ENCODE measurements at regions not wholly inside any gene's neighbourhood (a gene's known extent, or its start where the extent isn't known, plus 50 kb on each side); places are given as distances from the start of the nearest gene placed in this dataset.

GRCh38 chr5:33334829-33335228 lies 105.9 kb upstream of the TARS1 start:
- no peak for DNase-seq

- DNase-seq: no peak
These were observed 103.7 kb upstream of the TARS1 start for GRCh38 chr5:33336891-33337636.

- no peak for DNase-seq
These were observed 103.2 kb upstream of the TARS1 start for GRCh38 chr5:33337637-33337992.

- no peak for DNase-seq
These were observed 102.2 kb upstream of the TARS1 start for GRCh38 chr5:33338336-33339110.

- no peak for DNase-seq
These were observed 101.4 kb upstream of the TARS1 start for GRCh38 chr5:33339413-33339812.

DNA sequence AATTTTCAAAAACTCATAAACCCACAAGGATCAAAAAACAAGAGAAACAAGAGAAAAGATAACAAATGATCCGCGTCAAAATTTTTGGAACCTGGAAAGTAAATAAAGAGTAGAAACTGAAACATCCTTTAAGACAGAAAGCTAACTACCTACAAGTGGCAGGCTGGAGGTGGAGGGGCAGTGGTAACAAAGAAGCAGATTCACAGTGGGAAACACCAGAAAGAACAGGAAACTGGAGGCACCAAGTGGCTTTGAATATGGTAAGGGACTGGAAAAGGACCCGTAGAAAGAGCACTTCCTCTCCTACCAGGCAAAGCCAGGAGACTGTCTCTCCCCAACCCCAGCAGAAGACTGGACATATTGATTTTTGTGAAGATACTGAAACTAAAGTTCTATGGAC lies 100.6 kb upstream of the TARS1 start:
- no peak for DNase-seq

- no peak for DNase-seq
These were observed 99.4 kb upstream of the TARS1 start for GRCh38 chr5:33341351-33341750.

GRCh38 chr5:33343676-33344327 lies 97.0 kb upstream of the TARS1 start:
- DNase-seq: no peak

GRCh38 chr5:33346534-33346933 lies 94.2 kb upstream of the TARS1 start:
- no peak for DNase-seq

GRCh38 chr5:33361781-33362180 lies 79.0 kb upstream of the TARS1 start:
- DNase-seq: no peak

GRCh38 chr5:33362915-33363314 lies 77.8 kb upstream of the TARS1 start:
- no peak for DNase-seq

GRCh38 chr5:33363537-33363936 lies 77.2 kb upstream of the TARS1 start:
- DNase-seq: no peak

GRCh38 chr5:33364406-33364805 lies 76.4 kb upstream of the TARS1 start:
- DNase-seq: no peak

- no peak for DNase-seq
These were observed 73.3 kb upstream of the TARS1 start for GRCh38 chr5:33367416-33367815.

GRCh38 chr5:33369485-33370465 lies 71.0 kb upstream of the TARS1 start:
- no peak for DNase-seq

DNA sequence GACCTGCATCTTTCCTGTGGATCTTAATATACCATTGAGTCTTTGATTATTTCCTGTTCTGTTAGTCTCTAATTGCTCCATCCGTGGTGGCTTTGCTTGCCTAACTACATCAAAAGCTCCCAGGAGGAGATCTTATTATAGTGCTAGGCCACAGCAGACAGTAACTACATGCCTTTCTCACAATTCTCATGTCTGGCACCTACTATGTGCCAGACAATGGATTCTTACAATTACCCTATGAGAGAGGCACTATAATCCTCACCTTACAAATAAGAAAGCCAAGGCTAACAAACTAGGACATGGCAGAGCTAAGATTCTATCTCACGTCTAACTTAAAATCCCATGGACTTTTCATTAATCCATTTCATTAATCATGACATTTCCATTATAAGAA lies 70.3 kb upstream of the TARS1 start:
- DNase-seq: no peak

DNA sequence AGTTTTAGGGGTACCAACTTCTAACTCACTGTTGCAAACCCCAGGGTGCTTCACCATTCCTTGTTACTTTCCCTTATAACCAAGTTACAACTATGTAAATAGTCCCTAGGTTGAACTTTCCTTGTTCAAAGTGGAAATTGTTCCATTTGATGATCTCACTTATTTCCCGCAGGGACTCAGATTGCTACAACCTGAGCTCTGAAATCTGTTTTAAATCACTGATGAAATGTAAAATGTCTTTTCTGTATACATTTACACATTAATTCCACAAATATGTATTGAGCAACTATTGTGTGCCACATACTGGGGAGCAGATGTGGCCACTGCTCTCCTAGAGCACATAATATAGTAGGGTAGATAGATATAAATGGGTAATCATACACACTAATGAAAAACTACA lies 69.1 kb upstream of the TARS1 start:
- DNase-seq: no peak

- DNase-seq: no peak
These were observed 67.9 kb upstream of the TARS1 start for GRCh38 chr5:33372721-33373472.

DNA sequence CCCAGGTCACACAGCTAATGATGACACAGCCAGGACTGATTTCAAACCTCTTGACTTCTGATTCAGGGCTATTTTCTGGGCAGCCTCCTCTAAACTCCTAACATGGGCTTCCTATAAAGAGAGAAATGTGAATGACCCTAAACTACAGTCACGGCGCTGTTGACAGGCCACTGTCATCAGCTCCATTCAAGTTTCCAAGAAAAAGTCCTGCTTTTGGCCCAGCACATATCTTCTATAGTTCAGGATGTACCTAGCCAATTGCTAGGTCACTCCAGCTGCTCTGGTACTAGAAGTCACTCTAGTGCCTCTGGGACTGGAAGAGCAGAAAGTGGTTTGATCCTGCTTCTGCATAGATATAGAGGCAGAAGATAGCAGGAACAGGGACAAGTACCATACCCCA lies 64.9 kb upstream of the TARS1 start:
- DNase-seq: no peak

DNA sequence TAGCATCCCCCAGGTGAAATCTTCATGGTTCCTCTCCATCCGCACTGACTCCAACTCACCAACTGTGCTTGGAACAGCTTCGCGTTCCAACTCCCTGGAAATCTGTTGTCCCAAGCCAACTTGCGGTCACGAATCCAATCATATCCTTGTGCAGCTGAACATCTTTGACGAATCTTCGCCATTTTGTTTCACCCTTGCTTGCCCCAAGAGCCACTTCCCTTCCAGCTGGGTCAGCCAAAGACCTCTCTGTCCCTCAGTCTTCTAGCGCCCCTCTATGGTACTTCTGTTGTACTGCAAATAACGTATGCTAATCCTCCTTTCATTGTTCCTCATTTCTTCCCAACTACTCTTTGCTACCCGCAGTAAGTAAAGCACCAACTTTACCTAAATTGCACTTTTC lies 61.0 kb upstream of the TARS1 start:
- peak; percentile 12 for DNase-seq

DNA sequence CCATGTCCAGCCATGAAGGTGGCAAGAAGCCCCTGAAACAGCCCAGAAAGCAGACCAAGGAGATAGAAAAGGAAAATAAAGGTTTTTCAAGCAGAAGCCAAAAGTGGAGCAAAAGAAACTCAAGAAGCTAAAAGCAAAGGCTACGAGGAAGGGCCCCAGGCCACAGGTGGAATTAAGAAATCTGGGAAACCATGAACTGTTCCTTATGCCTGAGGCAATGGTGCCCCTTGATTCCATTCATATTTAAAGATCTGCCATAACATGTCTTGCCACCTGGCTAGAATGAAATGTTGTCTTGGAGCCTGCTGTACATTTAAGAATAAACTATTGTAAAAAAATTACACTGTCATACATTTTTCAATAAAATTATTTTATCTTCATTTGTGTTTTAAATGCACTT lies 59.5 kb upstream of the TARS1 start:
- DNase-seq: no peak
